ENCODE measurements at regions not wholly inside any gene's neighbourhood (a gene's known extent, or its start where the extent isn't known, plus 50 kb on each side); places are given as distances from the start of the nearest gene placed in this dataset.

DNA sequence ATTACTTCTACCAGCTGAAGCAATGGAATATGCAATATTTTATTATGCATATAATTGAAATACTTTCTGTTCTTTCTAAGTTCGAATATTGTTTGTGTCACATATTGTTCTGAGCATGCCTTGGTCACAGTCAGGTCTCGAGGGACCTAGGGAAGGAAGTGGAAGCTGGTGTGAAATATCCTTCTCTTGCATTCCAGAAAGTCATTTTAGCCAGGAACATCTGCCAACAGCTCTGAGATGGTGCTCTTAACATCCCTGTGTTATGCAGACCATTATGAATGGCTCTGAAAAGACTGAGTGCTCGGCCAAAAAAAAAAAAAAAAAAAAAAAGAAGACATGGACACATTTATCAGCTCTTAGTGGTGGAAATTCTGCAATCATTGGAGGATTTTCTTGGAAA lies 132.7 kb upstream of the JAG1 start:
- no peak for TF ChIP-seq POLR2A (IDR thresholded peaks at IDR 0.05)
- TF ChIP-seq, protein P1, sequence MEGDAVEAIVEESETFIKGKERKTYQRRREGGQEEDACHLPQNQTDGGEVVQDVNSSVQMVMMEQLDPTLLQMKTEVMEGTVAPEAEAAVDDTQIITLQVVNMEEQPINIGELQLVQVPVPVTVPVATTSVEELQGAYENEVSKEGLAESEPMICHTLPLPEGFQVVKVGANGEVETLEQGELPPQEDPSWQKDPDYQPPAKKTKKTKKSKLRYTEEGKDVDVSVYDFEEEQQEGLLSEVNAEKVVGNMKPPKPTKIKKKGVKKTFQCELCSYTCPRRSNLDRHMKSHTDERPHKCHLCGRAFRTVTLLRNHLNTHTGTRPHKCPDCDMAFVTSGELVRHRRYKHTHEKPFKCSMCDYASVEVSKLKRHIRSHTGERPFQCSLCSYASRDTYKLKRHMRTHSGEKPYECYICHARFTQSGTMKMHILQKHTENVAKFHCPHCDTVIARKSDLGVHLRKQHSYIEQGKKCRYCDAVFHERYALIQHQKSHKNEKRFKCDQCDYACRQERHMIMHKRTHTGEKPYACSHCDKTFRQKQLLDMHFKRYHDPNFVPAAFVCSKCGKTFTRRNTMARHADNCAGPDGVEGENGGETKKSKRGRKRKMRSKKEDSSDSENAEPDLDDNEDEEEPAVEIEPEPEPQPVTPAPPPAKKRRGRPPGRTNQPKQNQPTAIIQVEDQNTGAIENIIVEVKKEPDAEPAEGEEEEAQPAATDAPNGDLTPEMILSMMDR (IDR thresholded peaks at IDR 0.05): no peak

All from uterus (tissue), 2 donors.